ENCODE measurements at regions not wholly inside any gene's neighbourhood (a gene's known extent, or its start where the extent isn't known, plus 50 kb on each side); places are given as distances from the start of the nearest gene placed in this dataset.

DNA sequence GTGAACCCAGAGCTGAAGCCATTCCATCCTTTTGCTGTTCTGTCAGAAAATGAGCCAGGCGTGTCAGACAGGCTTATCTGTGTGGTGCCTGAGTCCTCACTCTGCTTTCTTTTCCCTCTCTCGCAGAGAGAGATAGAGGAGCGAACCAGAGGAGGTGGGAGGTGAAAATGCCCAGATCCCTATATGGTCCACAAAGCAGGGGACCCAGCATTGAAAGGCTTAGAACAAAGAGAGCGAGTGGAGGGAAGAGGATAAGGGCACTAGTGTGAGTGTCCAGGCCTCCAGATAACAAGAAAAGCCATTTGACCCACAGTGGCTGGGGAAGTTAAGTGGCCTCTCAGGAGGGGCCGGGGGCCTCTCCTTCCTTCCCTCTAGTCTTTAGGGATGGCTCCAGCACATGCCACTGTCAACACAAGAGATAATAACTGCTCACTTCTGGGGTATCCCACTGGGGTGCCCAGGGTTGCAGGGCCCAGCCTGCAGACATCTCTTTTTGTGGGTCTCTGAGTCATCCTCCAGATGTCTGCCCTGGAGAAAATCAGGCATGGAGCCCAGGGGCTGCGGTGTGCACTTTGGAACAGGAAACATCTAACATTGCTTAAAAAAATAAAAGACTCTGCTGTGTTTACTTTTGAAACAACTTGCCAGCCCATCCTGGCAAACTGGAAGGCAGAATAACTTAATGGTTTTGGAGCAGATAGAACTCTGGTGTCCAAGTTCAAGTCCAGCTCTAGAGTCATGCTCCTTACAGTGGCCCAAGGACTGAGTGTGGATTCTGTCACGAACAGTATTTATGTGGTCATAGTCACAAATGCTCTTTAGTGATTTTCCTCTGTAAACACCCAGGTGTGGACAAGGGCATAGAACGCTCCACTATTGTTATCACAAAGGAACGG, 189.5 kb downstream of the CXCL12 start:
- TF ChIP-seq, protein P1, sequence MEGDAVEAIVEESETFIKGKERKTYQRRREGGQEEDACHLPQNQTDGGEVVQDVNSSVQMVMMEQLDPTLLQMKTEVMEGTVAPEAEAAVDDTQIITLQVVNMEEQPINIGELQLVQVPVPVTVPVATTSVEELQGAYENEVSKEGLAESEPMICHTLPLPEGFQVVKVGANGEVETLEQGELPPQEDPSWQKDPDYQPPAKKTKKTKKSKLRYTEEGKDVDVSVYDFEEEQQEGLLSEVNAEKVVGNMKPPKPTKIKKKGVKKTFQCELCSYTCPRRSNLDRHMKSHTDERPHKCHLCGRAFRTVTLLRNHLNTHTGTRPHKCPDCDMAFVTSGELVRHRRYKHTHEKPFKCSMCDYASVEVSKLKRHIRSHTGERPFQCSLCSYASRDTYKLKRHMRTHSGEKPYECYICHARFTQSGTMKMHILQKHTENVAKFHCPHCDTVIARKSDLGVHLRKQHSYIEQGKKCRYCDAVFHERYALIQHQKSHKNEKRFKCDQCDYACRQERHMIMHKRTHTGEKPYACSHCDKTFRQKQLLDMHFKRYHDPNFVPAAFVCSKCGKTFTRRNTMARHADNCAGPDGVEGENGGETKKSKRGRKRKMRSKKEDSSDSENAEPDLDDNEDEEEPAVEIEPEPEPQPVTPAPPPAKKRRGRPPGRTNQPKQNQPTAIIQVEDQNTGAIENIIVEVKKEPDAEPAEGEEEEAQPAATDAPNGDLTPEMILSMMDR (IDR thresholded peaks at IDR 0.05; ENCODE audit: low read depth, low read length), result no peak
- peak; percentile 93 for DNase-seq (ENCODE audit: low read depth in 2 of 2)
- no peak overlapping the region for H3K4me3 ChIP-seq (replicated peaks in 1 of 2; ENCODE audit: low read depth in 2 of 2, low read length in 2 of 2)

DNA sequence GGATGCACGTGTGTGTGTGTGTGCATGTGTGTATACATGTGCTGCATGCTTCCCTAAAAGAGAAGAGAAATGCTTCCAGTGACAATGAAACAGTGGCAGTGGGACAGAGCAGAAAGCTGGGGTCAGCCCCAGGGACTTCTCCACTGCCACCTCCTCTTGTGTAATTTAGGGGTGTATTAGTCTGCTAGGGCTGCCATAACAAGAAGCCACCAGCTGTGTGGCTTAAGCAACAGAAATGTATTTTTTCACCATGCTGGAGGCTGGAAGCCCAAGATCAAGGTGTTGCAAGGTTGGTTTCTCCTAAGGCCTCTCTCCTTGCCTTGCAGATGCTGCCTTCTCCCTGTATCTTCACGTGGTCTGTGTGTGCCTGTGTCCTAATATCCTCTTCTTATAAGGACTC, 190.5 kb downstream of the CXCL12 start:
- no peak for DNase-seq (ENCODE audit: low read depth in 2 of 2)
- TF ChIP-seq, protein P1 (IDR thresholded peaks at IDR 0.05; ENCODE audit: low read depth, low read length), result no peak
- no peak overlapping the region for H3K4me3 ChIP-seq (replicated peaks in 1 of 2; ENCODE audit: low read depth in 2 of 2, low read length in 2 of 2)

DNA sequence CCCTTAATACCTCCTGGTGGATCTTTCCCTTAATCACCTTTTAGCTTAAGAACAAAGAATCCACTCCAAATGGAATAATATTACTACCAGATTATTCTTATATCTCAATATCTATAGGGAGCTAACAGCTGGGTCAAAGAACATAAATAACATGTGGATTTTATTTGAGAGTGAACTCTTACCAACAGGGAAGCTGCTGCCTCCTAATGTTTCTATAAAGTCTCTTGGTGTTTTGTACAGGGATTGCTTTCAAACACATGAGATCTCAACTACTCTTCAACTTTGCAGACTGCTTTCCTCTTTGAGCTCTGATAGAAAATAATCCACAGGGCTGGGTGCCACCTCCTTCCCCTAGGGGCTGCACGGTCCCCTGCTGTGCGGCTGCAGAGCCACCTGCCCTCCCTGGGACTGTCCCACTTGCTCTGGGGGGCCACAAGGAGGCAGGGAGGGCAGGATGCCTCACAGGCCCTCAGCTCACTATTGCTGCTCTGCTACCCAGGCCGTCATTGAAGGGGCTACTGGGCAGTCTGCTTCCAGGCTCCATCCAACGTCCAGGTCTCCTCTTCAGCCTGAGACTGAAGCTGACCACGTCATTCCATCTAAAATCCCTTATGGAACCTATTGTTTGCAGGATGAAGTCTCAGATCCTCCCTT, 191.2 kb downstream of the CXCL12 start:
- TF ChIP-seq, protein P1 (IDR thresholded peaks at IDR 0.05; ENCODE audit: low read depth, low read length), result no peak
- no peak for DNase-seq (ENCODE audit: low read depth in 2 of 2)
- no peak overlapping the region for H3K4me3 ChIP-seq (replicated peaks in 1 of 2; ENCODE audit: low read depth in 2 of 2, low read length in 2 of 2)

DNA sequence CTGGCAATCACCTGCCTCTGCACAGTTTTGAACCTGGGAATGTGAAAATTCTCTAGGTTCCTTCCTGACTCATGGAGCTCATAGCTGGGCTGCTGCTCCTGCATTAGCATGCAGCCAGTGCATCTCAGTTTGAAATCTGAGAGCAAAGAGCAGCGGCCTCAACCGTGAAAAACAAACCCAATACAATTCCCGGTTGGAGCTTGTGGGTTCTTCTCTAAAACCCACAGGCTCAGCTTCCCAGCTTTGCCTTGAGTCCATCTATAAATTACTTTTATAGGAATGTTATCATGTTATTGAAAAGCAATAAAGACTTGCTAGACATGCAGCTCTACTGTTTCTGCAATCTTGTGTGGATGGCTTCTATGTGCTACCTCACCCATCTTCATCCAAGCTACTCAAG, 191.7 kb downstream of the CXCL12 start:
- TF ChIP-seq, protein P1 (IDR thresholded peaks at IDR 0.05; ENCODE audit: low read depth, low read length), result no peak
- H3K4me3 ChIP-seq (replicated peaks in 1 of 2; ENCODE audit: low read depth in 2 of 2, low read length in 2 of 2), result no peak overlapping the region
- no peak for DNase-seq (ENCODE audit: low read depth in 2 of 2)

DNA sequence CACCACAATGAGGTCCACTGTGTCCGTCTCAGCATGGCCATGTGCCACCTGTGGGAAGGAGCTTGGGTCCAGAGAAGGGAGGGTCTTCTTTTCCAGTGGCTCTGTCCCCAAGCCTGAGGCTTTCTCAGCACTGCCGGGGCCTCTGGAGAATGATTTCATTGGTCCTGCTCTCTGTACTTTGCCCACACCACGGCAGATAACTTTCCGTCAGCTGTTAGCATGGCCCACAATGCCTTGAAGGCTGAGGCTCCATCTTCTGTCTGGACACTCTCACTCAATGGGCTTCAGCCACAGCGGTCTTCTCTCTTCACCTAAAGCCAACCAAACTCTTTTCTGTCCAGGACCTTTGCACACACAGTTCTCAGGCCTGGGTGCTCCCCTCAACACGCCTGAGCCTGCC, 192.5 kb downstream of the CXCL12 start:
- TF ChIP-seq, protein P1 (IDR thresholded peaks at IDR 0.05; ENCODE audit: low read depth, low read length), result no peak
- DNase-seq (ENCODE audit: low read depth in 2 of 2), result no peak
- H3K4me3 ChIP-seq (replicated peaks in 1 of 2; ENCODE audit: low read depth in 2 of 2, low read length in 2 of 2), result no peak overlapping the region

DNA sequence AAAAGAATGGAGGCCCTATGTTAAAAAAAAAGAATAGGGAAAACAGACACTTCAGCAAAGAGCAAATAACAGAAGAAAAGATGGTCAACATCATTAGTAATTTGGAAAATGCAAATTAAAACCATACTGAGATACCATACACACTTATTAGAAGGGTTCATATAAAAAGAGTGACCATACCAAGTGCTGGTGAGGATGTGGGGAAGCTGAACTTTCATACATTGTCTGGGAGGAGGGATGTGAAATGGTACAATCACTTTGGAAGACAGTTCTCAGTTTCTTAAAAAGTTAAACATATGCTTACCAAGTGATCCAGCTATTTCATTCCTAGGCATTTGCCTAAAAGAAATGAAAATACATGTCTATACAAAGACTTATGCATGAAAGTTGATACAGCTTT, 194.4 kb downstream of the CXCL12 start:
- TF ChIP-seq, protein P1 (IDR thresholded peaks at IDR 0.05; ENCODE audit: low read depth, low read length), result no peak
- no peak for DNase-seq (ENCODE audit: low read depth in 2 of 2)
- H3K4me3 ChIP-seq (replicated peaks in 1 of 2; ENCODE audit: low read depth in 2 of 2, low read length in 2 of 2), result no peak overlapping the region

All from cardiac fibroblast (primary cell).